CD14-positive monocyte (primary cell): ENCODE measurements at regions not wholly inside any gene's neighbourhood (a gene's known extent, or its start where the extent isn't known, plus 50 kb on each side); places are given as distances from the start of the nearest gene placed in this dataset.

Experiments used
- DNase-seq, 3 donors: peaks; one replicate each; pipeline ENCODE4 v3.0.0-alpha.2; 2011 to 2022
- H2AFZ ChIP-seq: 2 replicates; pipeline ENCODE4 v1.6.0; 2012; ENCODE audit warnings: mild to moderate bottlenecking, low read depth, low read length, inconsistent platforms; ENCODE audit not compliant: insufficient read depth, poor library complexity, severe bottlenecking
- H3K27ac ChIP-seq, 2 donors: 1 replicate in 1 of 2; 2 replicates in 1 of 2; pipeline ENCODE4 v1.5.1; 2012 to 2013; ENCODE audit warnings: low read length in 2 of 2, control low read depth in 1 of 2, inconsistent platforms in 1 of 2, low read depth in 1 of 2, mild to moderate bottlenecking in 1 of 2
- H3K27me3 ChIP-seq, 2 donors: one replicate each; pipeline versions ENCODE4 v1.6.0 to v1.6.1; 2011 to 2013; ENCODE audit warnings: low read length in 2 of 2; ENCODE audit not compliant: control insufficient read depth in 2 of 2, insufficient read depth in 2 of 2
- H3K36me3 ChIP-seq, 2 donors: replicated peaks in 1 of 2; 1 replicate in 1 of 2; 2 replicates in 1 of 2; pipeline versions ENCODE4 v1.5.1 to v1.6.1; 2012 to 2013; ENCODE audit warnings: low read length in 2 of 2, control low read depth in 1 of 2, inconsistent platforms in 1 of 2, mild to moderate bottlenecking in 1 of 2; ENCODE audit not compliant: insufficient read depth in 2 of 2, control insufficient read depth in 1 of 2
- H3K4me1 ChIP-seq, 2 donors: 1 replicate in 1 of 2; 2 replicates in 1 of 2; pipeline versions ENCODE4 v1.5.1 to v1.6.1; 2012 to 2013; ENCODE audit warnings: low read length in 2 of 2, control low read depth in 1 of 2, inconsistent platforms in 1 of 2, mild to moderate bottlenecking in 1 of 2, moderate library complexity in 1 of 2; ENCODE audit not compliant: insufficient read depth in 2 of 2, control insufficient read depth in 1 of 2
- H3K4me2 ChIP-seq: replicated peaks from 2 replicates; pipeline ENCODE3; 2012; ENCODE audit warnings: low read length, moderate library complexity, mild to moderate bottlenecking; ENCODE audit not compliant: poor library complexity, severe bottlenecking; ENCODE audit errors: extremely low read depth
- H3K4me3 ChIP-seq, 3 experiments: fragments of 200-600 bp in 1 of 3; sonication (generic) in 1 of 3; replicated peaks in 1 of 3; 1 replicate in 2 of 3; 2 replicates in 1 of 3; pipeline ENCODE4 v1.5.1; 2011 to 2013; ENCODE audit warnings: low read length in 3 of 3, mild to moderate bottlenecking in 3 of 3, control low read depth in 2 of 3, low read depth in 2 of 3, inconsistent platforms in 1 of 3, moderate library complexity in 1 of 3
- H3K79me2 ChIP-seq: 2 replicates; pipeline ENCODE4 v1.6.0; 2012; ENCODE audit warnings: mild to moderate bottlenecking, control low read depth, inconsistent platforms, low read length, moderate library complexity; ENCODE audit not compliant: insufficient read depth
- H3K9ac ChIP-seq: 2 replicates; pipeline ENCODE4 v1.6.0; 2017; ENCODE audit warnings: low read length, mild to moderate bottlenecking; ENCODE audit not compliant: insufficient read depth, poor library complexity, severe bottlenecking
- H3K9me3 ChIP-seq, 2 donors: replicated peaks in 1 of 2; 1 replicate in 1 of 2; 2 replicates in 1 of 2; pipeline versions ENCODE4 v1.5.1 to v1.6.1; 2012 to 2013; ENCODE audit warnings: low read length in 2 of 2, control low read depth in 1 of 2; ENCODE audit not compliant: control insufficient read depth in 1 of 2, insufficient read depth in 1 of 2
- H4K20me1 ChIP-seq: 2 replicates; pipeline ENCODE4 v1.6.0; 2012; ENCODE audit warnings: mild to moderate bottlenecking, low read length, control low read depth, moderate library complexity; ENCODE audit not compliant: insufficient read depth
- H3K27ac Mint-ChIP-seq, 7 donors: one replicate each; pipeline ENCODE4 v1.8.0; 2020; ENCODE audit warnings: mild to moderate bottlenecking in 7 of 7, mixed read lengths in 7 of 7, moderate library complexity in 6 of 7, inconsistent platforms in 2 of 7
- H3K27me3 Mint-ChIP-seq, 3 donors: one replicate each; pipeline ENCODE4 v1.8.0; 2021 to 2022; ENCODE audit warnings: low read depth in 3 of 3, mild to moderate bottlenecking in 3 of 3, mixed read lengths in 3 of 3, moderate library complexity in 3 of 3, inconsistent platforms in 1 of 3
- H3K36me3 Mint-ChIP-seq, 2 donors: one replicate each; pipeline ENCODE4 v1.8.0; 2020; ENCODE audit warnings: mixed read lengths in 2 of 2, inconsistent platforms in 1 of 2, mild to moderate bottlenecking in 1 of 2
- H3K4me1 Mint-ChIP-seq: one replicate; pipeline ENCODE4 v1.8.0; 2020; ENCODE audit warnings: mild to moderate bottlenecking, mixed read lengths
- H3K4me3 Mint-ChIP-seq, 2 donors: one replicate each; pipeline ENCODE4 v1.8.0; 2020; ENCODE audit warnings: mild to moderate bottlenecking in 2 of 2, mixed read lengths in 2 of 2, moderate library complexity in 1 of 2
- H3K9me3 Mint-ChIP-seq, 7 donors: one replicate each; pipeline ENCODE4 v1.8.0; 2020 to 2022; ENCODE audit warnings: mixed read lengths in 7 of 7, mild to moderate bottlenecking in 6 of 7, moderate library complexity in 6 of 7, inconsistent platforms in 2 of 7
- WGBS: methylation state at CpG from one replicate; pipeline ENCODE4 v1.1.5; 2013; ENCODE audit warnings: missing lambda C conversion rate; ENCODE audit not compliant: insufficient coverage; 5-methylcytosine and 5-hydroxymethylcytosine counted together
- intact Hi-C, 2 donors: fragments of 100-400 bp; cut with micrococcal nuclease; formaldehyde crosslinking; loops; one replicate each; pipeline versions ENCODE4 v1.15.0 to v1.15.1; 2023
- TF ChIP-seq, protein P1 (sequence below): fragments of 200-600 bp; IDR thresholded peaks from one replicate; pipeline ENCODE4 v1.8.0; 2022; ENCODE audit warnings: antibody characterized with exemption, mild to moderate bottlenecking

DNA sequence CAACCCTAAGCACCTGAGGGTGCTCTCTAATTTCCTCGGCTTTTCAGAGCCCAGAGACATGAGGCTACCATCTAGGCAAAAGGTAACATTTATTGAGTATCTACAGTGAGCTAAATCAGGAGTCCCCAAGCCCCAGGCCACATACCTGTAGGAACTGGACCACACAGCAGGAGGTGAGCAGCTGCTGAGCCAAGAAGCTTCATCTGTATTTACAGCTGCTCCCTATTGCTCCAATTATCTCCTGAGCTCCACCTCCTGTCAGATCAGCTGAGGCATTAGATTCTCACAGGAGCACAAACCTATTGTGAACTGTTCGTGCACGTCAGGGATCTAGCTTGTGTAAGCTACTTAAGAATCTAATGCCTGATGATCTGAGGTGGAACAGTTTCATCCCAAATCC lies 70.2 kb downstream of the RND3 start:
- no peak for DNase-seq
- intact Hi-C loops: no loop called here
- Histone ChIP-seq H3K79me2 (no peaks in the 10 kb centered on the region), H3K9ac (no peak overlapping the region), H3K4me1 (no peaks in the 10 kb centered on the region), H3K27ac (no peak overlapping the region), H2AFZ (no peak overlapping the region), H4K20me1 (no peaks in the 10 kb centered on the region), H3K36me3 (no peaks in the 10 kb centered on the region), H3K4me3 (no peak overlapping the region), H3K27me3 (no peaks in the 10 kb centered on the region), H3K9me3 (peaks cover 0 to 5% of the 10 kb centered on the region in 2 donors), H3K4me2 (no peak overlapping the region)
- Mint-ChIP-seq H3K27me3 (peaks cover 0 to 1% (median 0%) of the 10 kb centered on the region in 3 donors), H3K9me3 (peaks cover 0 to 9% (median 1%) of the 10 kb centered on the region in 7 donors), H3K4me1 (no peaks in the 10 kb centered on the region), H3K4me3 (no peak overlapping the region), H3K36me3 (no peaks in the 10 kb centered on the region), H3K27ac (no peak overlapping the region)
- TF ChIP-seq, protein P1, sequence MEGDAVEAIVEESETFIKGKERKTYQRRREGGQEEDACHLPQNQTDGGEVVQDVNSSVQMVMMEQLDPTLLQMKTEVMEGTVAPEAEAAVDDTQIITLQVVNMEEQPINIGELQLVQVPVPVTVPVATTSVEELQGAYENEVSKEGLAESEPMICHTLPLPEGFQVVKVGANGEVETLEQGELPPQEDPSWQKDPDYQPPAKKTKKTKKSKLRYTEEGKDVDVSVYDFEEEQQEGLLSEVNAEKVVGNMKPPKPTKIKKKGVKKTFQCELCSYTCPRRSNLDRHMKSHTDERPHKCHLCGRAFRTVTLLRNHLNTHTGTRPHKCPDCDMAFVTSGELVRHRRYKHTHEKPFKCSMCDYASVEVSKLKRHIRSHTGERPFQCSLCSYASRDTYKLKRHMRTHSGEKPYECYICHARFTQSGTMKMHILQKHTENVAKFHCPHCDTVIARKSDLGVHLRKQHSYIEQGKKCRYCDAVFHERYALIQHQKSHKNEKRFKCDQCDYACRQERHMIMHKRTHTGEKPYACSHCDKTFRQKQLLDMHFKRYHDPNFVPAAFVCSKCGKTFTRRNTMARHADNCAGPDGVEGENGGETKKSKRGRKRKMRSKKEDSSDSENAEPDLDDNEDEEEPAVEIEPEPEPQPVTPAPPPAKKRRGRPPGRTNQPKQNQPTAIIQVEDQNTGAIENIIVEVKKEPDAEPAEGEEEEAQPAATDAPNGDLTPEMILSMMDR: no peak
- 100% methylated on average over 1 of the region's 3 CpGs for WGBS

DNA sequence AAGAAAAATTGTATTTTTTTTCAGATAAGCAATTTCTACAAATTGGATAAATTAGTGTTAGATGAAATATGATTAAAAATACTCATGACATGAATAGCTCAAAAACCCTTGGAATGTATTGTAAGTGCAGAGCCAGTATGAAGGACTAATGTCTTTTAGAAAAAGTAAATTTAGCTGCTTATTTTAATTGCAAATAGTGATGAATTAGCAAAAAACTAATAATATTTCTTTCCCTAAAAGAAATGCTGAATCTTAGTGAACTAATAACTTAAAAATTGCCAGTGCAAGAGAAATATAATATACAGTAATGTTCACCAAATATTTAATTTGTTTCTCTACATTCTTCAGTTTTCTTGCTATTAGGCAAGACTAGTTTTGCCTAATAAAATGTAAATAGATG lies 72.4 kb downstream of the RND3 start:
- TF ChIP-seq, protein P1: no peak
- Histone ChIP-seq H3K9ac (no peak overlapping the region), H4K20me1 (no peaks in the 10 kb centered on the region), H3K4me1 (no peaks in the 10 kb centered on the region), H3K4me2 (no peak overlapping the region), H3K36me3 (no peaks in the 10 kb centered on the region), H3K79me2 (no peaks in the 10 kb centered on the region), H2AFZ (no peak overlapping the region), H3K4me3 (no peak overlapping the region), H3K27ac (no peak overlapping the region), H3K27me3 (no peaks in the 10 kb centered on the region), H3K9me3 (peaks cover 0 to 5% of the 10 kb centered on the region in 2 donors)
- no peak overlapping the region for H3K4me3 Mint-ChIP-seq
- DNase-seq: no peak
- peaks cover 0 to 8% (median 0%) of the 10 kb centered on the region in 7 donors for H3K9me3 Mint-ChIP-seq
- no peaks in the 10 kb centered on the region for H3K27me3 Mint-ChIP-seq
- H3K4me1 Mint-ChIP-seq: no peaks in the 10 kb centered on the region
- H3K27ac Mint-ChIP-seq: no peak overlapping the region
- intact Hi-C loops: no loop called here
- no peaks in the 10 kb centered on the region for H3K36me3 Mint-ChIP-seq
